Thyroid gland (tissue), 4 donors: ENCODE measurements at regions not wholly inside any gene's neighbourhood (a gene's known extent, or its start where the extent isn't known, plus 50 kb on each side); places are given as distances from the start of the nearest gene placed in this dataset.

Experiments used
- DNase-seq, 2 donors: peaks; one replicate each; pipeline ENCODE4 v3.0.0-alpha.2; 2019
- H3K27ac ChIP-seq, 3 donors: fragments of 200-600 bp; sonication (generic); 1 replicate in 2 of 3; 2 replicates in 1 of 3; pipeline ENCODE4 v1.5.1; 2016 to 2019; ENCODE audit warnings: mild to moderate bottlenecking in 1 of 3, moderate library complexity in 1 of 3
- H3K27me3 ChIP-seq: fragments of 200-600 bp; sonication (generic); one replicate; pipeline ENCODE4 v1.5.1; 2019
- H3K36me3 ChIP-seq, 2 donors: fragments of 200-600 bp; sonication (generic); one replicate each; pipeline ENCODE4 v1.5.1; 2016 to 2019
- H3K4me1 ChIP-seq, 2 donors: fragments of 200-600 bp; sonication (generic); one replicate each; pipeline ENCODE4 v1.5.1; 2017 to 2019
- H3K4me3 ChIP-seq, 3 donors: fragments of 200-600 bp; sonication (generic); replicated peaks in 1 of 3; 1 replicate in 2 of 3; 2 replicates in 1 of 3; pipeline ENCODE4 v1.5.1; 2016; ENCODE audit warnings: mild to moderate bottlenecking in 1 of 3
- H3K9me3 ChIP-seq: fragments of 200-600 bp; sonication (generic); one replicate; pipeline ENCODE4 v1.5.1; 2017
- POLR2A ChIP-seq, 2 donors: fragments of 450-650 bp; IDR thresholded peaks; one replicate each; pipeline ENCODE4 v1.6.1; 2017; ENCODE audit warnings: antibody characterized with exemption in 2 of 2, mild to moderate bottlenecking in 2 of 2, moderate library complexity in 1 of 2
- WGBS, 2 donors: methylation state at CpG; one replicate each; pipeline ENCODE4 v1.1.5; 2017; 5-methylcytosine and 5-hydroxymethylcytosine counted together
- intact Hi-C: fragments of 100-400 bp; cut with DNase I; formaldehyde crosslinking; loops from one replicate; pipeline ENCODE4 v1.15.1; 2023
- TF ChIP-seq, protein P1 (sequence below), 6 experiments: fragments of 200-600 bp in 3 of 6; fragments of 450-650 bp in 3 of 6; sonication (generic) in 3 of 6; IDR thresholded peaks; one replicate each; pipeline ENCODE4 v1.5.1; 2016 to 2019; ENCODE audit warnings: antibody characterized with exemption in 6 of 6, mild to moderate bottlenecking in 2 of 6, inconsistent platforms in 1 of 6, moderate library complexity in 1 of 6

DNA sequence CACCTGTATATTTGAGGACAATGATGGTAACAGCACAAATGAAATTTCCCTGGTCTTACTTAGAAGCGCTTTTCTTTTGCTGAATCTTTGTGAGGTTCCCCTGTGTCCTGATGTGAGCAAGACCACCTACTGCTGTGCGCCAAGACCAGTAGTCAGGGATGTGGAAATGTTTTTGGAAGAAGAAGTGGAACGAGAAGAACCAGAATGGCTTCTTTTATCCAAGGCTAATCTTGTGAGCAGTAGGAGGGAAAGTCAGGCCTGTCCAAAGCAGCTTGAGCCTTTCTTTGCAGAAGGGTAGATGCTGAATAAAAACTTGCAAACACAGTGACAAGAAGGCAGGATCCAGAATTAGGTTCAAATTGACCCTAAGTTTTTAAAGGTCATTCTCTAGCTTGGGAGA is 223.0 kb downstream of the FAT3 start:
- no peak for TF ChIP-seq POLR2A (IDR thresholded peaks at IDR 0.05)
- TF ChIP-seq, protein P1, sequence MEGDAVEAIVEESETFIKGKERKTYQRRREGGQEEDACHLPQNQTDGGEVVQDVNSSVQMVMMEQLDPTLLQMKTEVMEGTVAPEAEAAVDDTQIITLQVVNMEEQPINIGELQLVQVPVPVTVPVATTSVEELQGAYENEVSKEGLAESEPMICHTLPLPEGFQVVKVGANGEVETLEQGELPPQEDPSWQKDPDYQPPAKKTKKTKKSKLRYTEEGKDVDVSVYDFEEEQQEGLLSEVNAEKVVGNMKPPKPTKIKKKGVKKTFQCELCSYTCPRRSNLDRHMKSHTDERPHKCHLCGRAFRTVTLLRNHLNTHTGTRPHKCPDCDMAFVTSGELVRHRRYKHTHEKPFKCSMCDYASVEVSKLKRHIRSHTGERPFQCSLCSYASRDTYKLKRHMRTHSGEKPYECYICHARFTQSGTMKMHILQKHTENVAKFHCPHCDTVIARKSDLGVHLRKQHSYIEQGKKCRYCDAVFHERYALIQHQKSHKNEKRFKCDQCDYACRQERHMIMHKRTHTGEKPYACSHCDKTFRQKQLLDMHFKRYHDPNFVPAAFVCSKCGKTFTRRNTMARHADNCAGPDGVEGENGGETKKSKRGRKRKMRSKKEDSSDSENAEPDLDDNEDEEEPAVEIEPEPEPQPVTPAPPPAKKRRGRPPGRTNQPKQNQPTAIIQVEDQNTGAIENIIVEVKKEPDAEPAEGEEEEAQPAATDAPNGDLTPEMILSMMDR (IDR thresholded peaks at IDR 0.05) = no peak

DNA sequence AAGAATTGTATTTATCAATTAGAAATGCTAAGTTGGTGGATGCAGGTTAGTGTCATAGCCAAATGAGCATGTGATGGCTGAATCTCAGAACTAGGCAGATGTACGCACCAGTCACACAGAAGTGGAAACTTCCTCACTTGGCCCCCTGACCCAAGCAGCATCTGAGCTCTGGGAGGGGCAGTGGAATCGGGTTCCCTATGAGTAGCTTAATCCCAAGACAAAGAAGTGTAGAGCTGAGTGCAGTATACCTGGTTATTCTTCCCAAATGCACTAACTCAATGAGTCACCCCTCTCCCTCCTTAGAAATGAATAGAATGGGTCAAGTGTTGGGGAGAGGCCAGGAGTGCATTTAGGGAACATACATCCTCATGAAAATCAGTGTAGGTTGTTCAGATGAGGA is 224.6 kb downstream of the FAT3 start:
- no peak for TF ChIP-seq POLR2A (IDR thresholded peaks at IDR 0.05)
- TF ChIP-seq, protein P1 (IDR thresholded peaks at IDR 0.05) = no peak
- Histone ChIP-seq H3K27me3 (no peaks in the 10 kb centered on the region), H3K36me3 (no peaks in the 10 kb centered on the region), H3K4me1 (no peaks in the 10 kb centered on the region), H3K27ac (no peak overlapping the region), H3K9me3 (no peaks in the 10 kb centered on the region), H3K4me3 (no peak overlapping the region)
- 88% methylated on average over 2 of the region's 2 CpGs for WGBS, 2 donors
- no peak for DNase-seq
- intact Hi-C loops = no loop called here

More for the DNA sequence above, 223.0 kb downstream of the FAT3 start:
- no peaks in the 10 kb centered on the region for H3K9me3 ChIP-seq
- H3K27ac ChIP-seq = no peak overlapping the region
- H3K36me3 ChIP-seq = no peaks in the 10 kb centered on the region
- 79 to 84% methylated on average over 3 of the region's 3 CpGs for WGBS, 2 donors
- H3K27me3 ChIP-seq = no peaks in the 10 kb centered on the region
- H3K4me3 ChIP-seq = no peak overlapping the region
- no peak for DNase-seq
- intact Hi-C loops = no loop called here
- H3K4me1 ChIP-seq = no peaks in the 10 kb centered on the region

GRCh38 chr11:92449780-92450179 is 225.2 kb downstream of the FAT3 start:
- intact Hi-C loops = no loop called here
- WGBS, 2 donors = 74 to 78% methylated on average over 5 of the region's 5 CpGs
- no peaks in the 10 kb centered on the region for H3K27me3 ChIP-seq
- TF ChIP-seq, protein P1 (IDR thresholded peaks at IDR 0.05) = no peak
- no peak for TF ChIP-seq POLR2A (IDR thresholded peaks at IDR 0.05)
- DNase-seq = no peak
- no peaks in the 10 kb centered on the region for H3K4me1 ChIP-seq
- no peak overlapping the region for H3K4me3 ChIP-seq
- no peak overlapping the region for H3K27ac ChIP-seq
- no peaks in the 10 kb centered on the region for H3K9me3 ChIP-seq
- H3K36me3 ChIP-seq = no peaks in the 10 kb centered on the region

DNA sequence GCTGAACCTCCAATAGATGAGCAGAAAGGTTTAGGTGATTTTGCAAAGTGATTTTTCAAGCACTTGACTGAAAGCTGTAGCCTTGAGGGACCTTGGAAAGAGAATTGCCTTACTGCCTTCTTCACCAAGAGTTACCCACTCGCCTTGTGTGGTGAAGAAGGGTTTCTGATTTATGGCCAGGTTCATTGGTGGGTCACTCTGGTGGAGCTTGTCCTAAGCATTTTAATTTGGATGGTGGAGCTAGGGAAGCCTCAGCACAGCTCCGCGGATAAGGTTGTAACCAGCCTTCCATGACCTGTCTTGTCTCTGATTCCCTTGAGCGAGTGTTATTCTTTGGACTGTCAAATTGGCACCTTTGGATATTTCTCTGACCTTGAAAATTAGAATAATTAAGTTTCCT is 226.4 kb downstream of the FAT3 start:
- H3K4me1 ChIP-seq = no peaks in the 10 kb centered on the region
- H3K9me3 ChIP-seq = no peaks in the 10 kb centered on the region
- no peaks in the 10 kb centered on the region for H3K36me3 ChIP-seq
- no peak for TF ChIP-seq POLR2A (IDR thresholded peaks at IDR 0.05)
- TF ChIP-seq, protein P1 (IDR thresholded peaks at IDR 0.05) = no peak
- WGBS, 2 donors = 91 to 92% methylated on average over 4 of the region's 4 CpGs
- no peaks in the 10 kb centered on the region for H3K27me3 ChIP-seq
- intact Hi-C loops = no loop called here
- no peak overlapping the region for H3K4me3 ChIP-seq
- no peak overlapping the region for H3K27ac ChIP-seq
- DNase-seq = no peak

GRCh38 chr11:92453055-92453454 is 228.4 kb downstream of the FAT3 start:
- H3K36me3 ChIP-seq = no peaks in the 10 kb centered on the region
- H3K4me1 ChIP-seq = no peaks in the 10 kb centered on the region
- WGBS, 2 donors = 85 to 86% methylated on average over 3 of the region's 3 CpGs
- TF ChIP-seq, protein P1 (IDR thresholded peaks at IDR 0.05) = no peak
- no peak for TF ChIP-seq POLR2A (IDR thresholded peaks at IDR 0.05)
- no peaks in the 10 kb centered on the region for H3K9me3 ChIP-seq
- intact Hi-C loops = no loop called here
- H3K27ac ChIP-seq = no peak overlapping the region
- no peaks in the 10 kb centered on the region for H3K27me3 ChIP-seq
- no peak overlapping the region for H3K4me3 ChIP-seq
- DNase-seq = no peak
